IMR-90 (cell line): ENCODE measurements at regions not wholly inside any gene's neighbourhood (a gene's known extent, or its start where the extent isn't known, plus 50 kb on each side); places are given as distances from the start of the nearest gene placed in this dataset.

Source experiments
- ATAC-seq: fragments of 200-7000 bp; cut with Tn5 transposase; 2 replicates; pipeline ENCODE4 v1.9.1; 2020; ENCODE audit warnings: low read depth, mild to moderate bottlenecking, moderate library complexity
- BruUV-seq: library from RNA; stranded (reverse); fragments of 400-500 nt; replicated peaks from 2 replicates; lab custom pipeline; 2021; lab: Mats Ljungman, UMichigan
- CTCF ChIA-PET: fragments of 300-600 bp; formaldehyde crosslinking; extraction: SDS; loops from one replicate; lab custom pipeline; 2021; ENCODE audit warnings: antibody characterized with exemption; lab: Yijun Ruan, JAX
- POLR2A ChIA-PET: fragments of 300-600 bp; sonication (Branson Sonifier 250); formaldehyde crosslinking; loops from one replicate; lab custom pipeline; 2022; ENCODE audit warnings: antibody characterized with exemption; ENCODE audit not compliant: unreplicated experiment; lab: Charles Lee
- DNase-seq: peaks from one replicate; pipeline ENCODE4 v3.0.0; 2013
- H2AFZ ChIP-seq: replicated peaks from 2 replicates; pipeline ENCODE3; 2013; ENCODE audit warnings: low read length, mild to moderate bottlenecking; ENCODE audit not compliant: poor library complexity
- H2AK5ac ChIP-seq: 2 replicates; pipeline ENCODE4 v1.6.1; 2013; ENCODE audit warnings: low read depth, low read length, inconsistent platforms
- H2AK9ac ChIP-seq: replicated peaks from 2 replicates; pipeline ENCODE3; 2013; ENCODE audit warnings: mild to moderate bottlenecking, low read depth, low read length, moderate library complexity; ENCODE audit not compliant: poor library complexity
- H2BK120ac ChIP-seq: 2 replicates; pipeline ENCODE4 v1.6.1; 2013; ENCODE audit warnings: low read depth, low read length, inconsistent platforms
- H2BK15ac ChIP-seq: 3 replicates; pipeline ENCODE4 v1.6.1; 2013; ENCODE audit warnings: low read depth, low read length, inconsistent platforms
- H2BK20ac ChIP-seq: 2 replicates; pipeline ENCODE4 v1.6.1; 2013; ENCODE audit warnings: low read depth, mild to moderate bottlenecking, inconsistent platforms, low read length, moderate library complexity
- H2BK5ac ChIP-seq: 2 replicates; pipeline ENCODE4 v1.6.1; 2013; ENCODE audit warnings: mild to moderate bottlenecking, low read depth, low read length, inconsistent platforms; ENCODE audit not compliant: poor library complexity, severe bottlenecking
- H3K14ac ChIP-seq: replicated peaks from 2 replicates; pipeline ENCODE4 v1.6.1; 2013; ENCODE audit warnings: low read depth, low read length, inconsistent platforms
- H3K18ac ChIP-seq: 2 replicates; pipeline ENCODE4 v1.6.1; 2013; ENCODE audit warnings: low read depth, low read length, control low read depth
- H3K23ac ChIP-seq: 2 replicates; pipeline ENCODE4 v1.6.1; 2013; ENCODE audit warnings: low read depth, low read length, inconsistent platforms
- H3K27ac ChIP-seq: 2 replicates; pipeline ENCODE4 v1.5.1; 2013; ENCODE audit warnings: mild to moderate bottlenecking, control low read depth, low read length; ENCODE audit not compliant: insufficient read depth
- H3K27me3 ChIP-seq: 2 replicates; pipeline ENCODE4 v1.6.1; 2013; ENCODE audit warnings: low read length; ENCODE audit not compliant: control insufficient read depth, insufficient read depth
- H3K36me3 ChIP-seq: 2 replicates; pipeline ENCODE4 v1.6.1; 2013; ENCODE audit warnings: low read length, mixed read lengths; ENCODE audit not compliant: control insufficient read depth, insufficient read depth
- H3K4ac ChIP-seq: 2 replicates; pipeline ENCODE4 v1.6.1; 2013; ENCODE audit warnings: low read depth, low read length, inconsistent platforms
- H3K4me1 ChIP-seq: 2 replicates; pipeline ENCODE4 v1.6.1; 2013; ENCODE audit warnings: low read length, mixed read lengths; ENCODE audit not compliant: control insufficient read depth, insufficient read depth
- H3K4me2 ChIP-seq: 2 replicates; pipeline ENCODE4 v1.6.1; 2013; ENCODE audit warnings: low read depth, mild to moderate bottlenecking, control low read depth, low read length, moderate library complexity
- H3K4me3 ChIP-seq: 2 replicates; pipeline ENCODE4 v1.5.1; 2013; ENCODE audit warnings: low read depth, mild to moderate bottlenecking, control low read depth, low read length, moderate library complexity; ENCODE audit not compliant: insufficient read depth
- H3K56ac ChIP-seq: 2 replicates; pipeline ENCODE4 v1.6.1; 2013; ENCODE audit warnings: low read length, inconsistent platforms; ENCODE audit not compliant: insufficient read depth; ENCODE audit errors: extremely low read depth
- H3K79me1 ChIP-seq, 2 experiments: 2 replicates each; pipeline ENCODE4 v1.6.1; 2013; ENCODE audit warnings: low read length in 2 of 2, inconsistent platforms in 1 of 2, low read depth in 1 of 2
- H3K9ac ChIP-seq: 2 replicates; pipeline ENCODE4 v1.6.1; 2013; ENCODE audit warnings: low read depth, low read length, control low read depth
- H3K9me1 ChIP-seq: 2 replicates; pipeline ENCODE4 v1.6.1; 2013; ENCODE audit warnings: low read length, inconsistent platforms; ENCODE audit not compliant: insufficient read depth
- H3K9me3 ChIP-seq: 2 replicates; pipeline ENCODE4 v1.6.1; 2013; ENCODE audit warnings: low read length; ENCODE audit not compliant: control insufficient read depth, insufficient read depth
- H4K20me1 ChIP-seq: 2 replicates; pipeline ENCODE4 v1.6.1; 2013; ENCODE audit warnings: low read length, inconsistent platforms; ENCODE audit not compliant: insufficient read depth
- H4K5ac ChIP-seq: 2 replicates; pipeline ENCODE4 v1.6.1; 2013; ENCODE audit warnings: mild to moderate bottlenecking, low read depth, low read length, control low read depth
- H4K8ac ChIP-seq, 2 experiments: 2 replicates each; pipeline ENCODE4 v1.6.1; 2013; ENCODE audit warnings: low read depth in 2 of 2, low read length in 2 of 2, control low read depth in 1 of 2, inconsistent platforms in 1 of 2
- H4K91ac ChIP-seq: 2 replicates; pipeline ENCODE4 v1.6.1; 2013; ENCODE audit warnings: low read depth, low read length, inconsistent platforms; ENCODE audit not compliant: insufficient read depth
- BHLHE40 ChIP-seq: fragments of 150-350 bp; IDR thresholded peaks from 2 replicates; pipeline ENCODE4 v1.6.1; 2016; ENCODE audit warnings: mild to moderate bottlenecking, low read depth, low read length
- CEBPB ChIP-seq: IDR thresholded peaks from 2 replicates; pipeline ENCODE4 v1.6.1; 2012; ENCODE audit warnings: low read depth, low read length, improper control_type of control experiment
- CHD1 ChIP-seq: IDR thresholded peaks from 2 replicates; pipeline ENCODE4 v1.6.1; 2012; ENCODE audit warnings: low read depth, low read length, improper control_type of control experiment
- FOS ChIP-seq: fragments of 150-350 bp; IDR thresholded peaks from 2 replicates; pipeline ENCODE4 v1.6.1; 2016; ENCODE audit warnings: low read depth, low read length
- MAFK ChIP-seq: IDR thresholded peaks from 2 replicates; pipeline ENCODE4 v1.6.1; 2012; ENCODE audit warnings: low read depth, low read length, improper control_type of control experiment
- MAZ ChIP-seq: IDR thresholded peaks from 2 replicates; pipeline ENCODE4 v1.6.1; 2012; ENCODE audit warnings: low read depth, mild to moderate bottlenecking, low read length, improper control_type of control experiment, moderate library complexity, borderline replicate concordance
- MXI1 ChIP-seq: IDR thresholded peaks from 2 replicates; pipeline ENCODE4 v1.6.1; 2012; ENCODE audit warnings: low read depth, mild to moderate bottlenecking, low read length, moderate library complexity, borderline replicate concordance
- NFE2L2 ChIP-seq: fragments of 150-350 bp; IDR thresholded peaks from 2 replicates; pipeline ENCODE4 v1.6.1; 2016; ENCODE audit warnings: low read depth, mild to moderate bottlenecking, low read length
- POLR2A ChIP-seq: IDR thresholded peaks from 2 replicates; pipeline ENCODE4 v1.6.1; 2012; ENCODE audit warnings: mild to moderate bottlenecking, low read depth, low read length
- RAD21 ChIP-seq: IDR thresholded peaks from 2 replicates; pipeline ENCODE4 v1.6.1; 2012; ENCODE audit warnings: low read length, improper control_type of control experiment
- RCOR1 ChIP-seq: IDR thresholded peaks from 2 replicates; pipeline ENCODE4 v1.6.1; 2012; ENCODE audit warnings: mild to moderate bottlenecking, low read length, improper control_type of control experiment; ENCODE audit not compliant: insufficient replicate concordance
- RFX5 ChIP-seq: IDR thresholded peaks from 2 replicates; pipeline ENCODE4 v1.8.0; 2012; ENCODE audit warnings: low read depth, mild to moderate bottlenecking, low read length, moderate library complexity
- SMC3 ChIP-seq: fragments of 150-350 bp; IDR thresholded peaks from 2 replicates; pipeline ENCODE4 v1.6.1; 2016; ENCODE audit warnings: low read depth, mild to moderate bottlenecking, antibody characterized with exemption, low read length, moderate library complexity
- WGBS, 2 experiments: methylation state at CpG; one replicate each; pipeline versions ENCODE4 v1.1.5 to v1.1.7; 2013; ENCODE audit warnings: missing lambda C conversion rate in 2 of 2; ENCODE audit not compliant: insufficient read length in 1 of 2; ENCODE audit errors: extremely low coverage in 2 of 2; 5-methylcytosine and 5-hydroxymethylcytosine counted together
- dilution Hi-C: fragments of 300-500 bp; cut with HindIII; formaldehyde crosslinking; loops from one replicate; pipeline ENCODE4 v1.14.3; 2018; ENCODE audit warnings: low sequenced_read_pairs; ENCODE audit not compliant: unreplicated experiment
- in situ Hi-C: fragments of 300-500 bp; cut with MboI; formaldehyde crosslinking; loops from 3 replicates; pipeline ENCODE4 v1.14.3; 2019; ENCODE audit warnings: low sequenced_read_pairs, inconsistent platforms, mixed read lengths
- intact Hi-C: fragments of 100-400 bp; cut with micrococcal nuclease; formaldehyde crosslinking; loops from 2 replicates; pipeline ENCODE4 v1.10.0; 2022
- TF ChIP-seq, protein P1 (sequence below): conservative IDR thresholded peaks from 2 replicates; pipeline ENCODE4 v1.5.1; 2012; ENCODE audit warnings: mild to moderate bottlenecking, low read depth, low read length, improper control_type of control experiment
- TF ChIP-seq, protein P2 (sequence below): fragments of 150-350 bp; IDR thresholded peaks from 2 replicates; pipeline ENCODE4 v1.6.1; 2016; ENCODE audit warnings: low read depth, mild to moderate bottlenecking, low read length, moderate library complexity, borderline replicate concordance
- TF ChIP-seq, protein P3 (sequence below): fragments of 150-350 bp; IDR thresholded peaks from 2 replicates; pipeline ENCODE4 v1.6.1; 2017; ENCODE audit warnings: mild to moderate bottlenecking, antibody characterized with exemption, low read length, low read depth

DNA sequence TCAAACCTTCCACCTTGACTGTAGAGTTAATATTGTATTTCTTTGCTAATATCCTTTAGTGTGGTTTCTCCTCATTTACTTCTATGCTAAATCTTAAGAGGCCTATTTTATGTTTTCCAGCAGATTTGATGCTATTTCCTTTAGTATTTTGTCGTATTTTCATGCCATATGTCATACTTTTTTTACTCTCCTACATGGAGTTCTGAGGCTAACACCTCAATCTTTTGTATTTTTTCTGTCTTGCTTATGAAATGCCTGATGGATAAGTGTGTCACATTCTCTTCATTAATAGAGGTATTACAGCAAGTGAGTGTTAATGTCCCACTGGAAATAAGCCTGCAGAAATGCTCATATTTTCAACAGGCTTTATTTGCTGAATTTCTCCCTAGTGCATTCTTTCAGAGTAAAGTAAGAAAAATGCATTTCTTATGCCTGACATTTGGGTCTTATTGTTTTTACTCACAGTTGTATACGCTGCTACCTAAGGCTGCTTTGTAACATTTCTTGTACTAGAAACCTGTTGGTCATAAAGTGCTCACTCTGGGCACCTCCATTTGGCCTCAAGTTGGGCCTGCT, 63.2 kb downstream of the DIPK2A start:
- Histone ChIP-seq H3K4ac (no peak overlapping the region), H3K27me3 (no peaks in the 10 kb centered on the region), H3K27ac (no peak overlapping the region), H4K91ac (no peak overlapping the region), H2BK20ac (0 out of 2 replicates have a peak overlapping the region, but pooled peaks have one; percentile 20), H3K23ac (no peak overlapping the region), H2AK9ac (no peak overlapping the region), H3K14ac (no peak overlapping the region), H3K56ac (no peak overlapping the region), H4K20me1 (no peaks in the 10 kb centered on the region), H3K9ac (no peak overlapping the region), H4K5ac (no peak overlapping the region), H3K4me3 (no peak overlapping the region), H3K9me1 (no peaks in the 10 kb centered on the region), H4K8ac (no peak overlapping the region; a peak in 1 of 4 replicates), H3K18ac (no peak overlapping the region), H3K9me3 (no peaks in the 10 kb centered on the region), H3K4me2 (no peak overlapping the region), H2BK15ac (no peak overlapping the region), H2AFZ (no peak overlapping the region), H2BK120ac (no peak overlapping the region), H3K36me3 (no peaks in the 10 kb centered on the region), H3K4me1 (peaks cover 4% of the 10 kb centered on the region; the same call in 1 of the 2 replicates), H3K79me1 (no peaks in the 10 kb centered on the region), H2AK5ac (no peak overlapping the region), H2BK5ac (no peak overlapping the region)
- BruUV-seq = no TSS peak
- intact Hi-C loops (no loop called here), dilution Hi-C loops (no loop called here), in situ Hi-C loops (no loop called here)
- TF ChIP-seq POLR2A = no peak
- TF ChIP-seq MXI1 = no peak
- TF ChIP-seq CEBPB = no peak
- TF ChIP-seq RCOR1 = no peak
- no peak for TF ChIP-seq BHLHE40
- TF ChIP-seq, protein P1, sequence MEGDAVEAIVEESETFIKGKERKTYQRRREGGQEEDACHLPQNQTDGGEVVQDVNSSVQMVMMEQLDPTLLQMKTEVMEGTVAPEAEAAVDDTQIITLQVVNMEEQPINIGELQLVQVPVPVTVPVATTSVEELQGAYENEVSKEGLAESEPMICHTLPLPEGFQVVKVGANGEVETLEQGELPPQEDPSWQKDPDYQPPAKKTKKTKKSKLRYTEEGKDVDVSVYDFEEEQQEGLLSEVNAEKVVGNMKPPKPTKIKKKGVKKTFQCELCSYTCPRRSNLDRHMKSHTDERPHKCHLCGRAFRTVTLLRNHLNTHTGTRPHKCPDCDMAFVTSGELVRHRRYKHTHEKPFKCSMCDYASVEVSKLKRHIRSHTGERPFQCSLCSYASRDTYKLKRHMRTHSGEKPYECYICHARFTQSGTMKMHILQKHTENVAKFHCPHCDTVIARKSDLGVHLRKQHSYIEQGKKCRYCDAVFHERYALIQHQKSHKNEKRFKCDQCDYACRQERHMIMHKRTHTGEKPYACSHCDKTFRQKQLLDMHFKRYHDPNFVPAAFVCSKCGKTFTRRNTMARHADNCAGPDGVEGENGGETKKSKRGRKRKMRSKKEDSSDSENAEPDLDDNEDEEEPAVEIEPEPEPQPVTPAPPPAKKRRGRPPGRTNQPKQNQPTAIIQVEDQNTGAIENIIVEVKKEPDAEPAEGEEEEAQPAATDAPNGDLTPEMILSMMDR = no peak
- TF ChIP-seq, protein P2, sequence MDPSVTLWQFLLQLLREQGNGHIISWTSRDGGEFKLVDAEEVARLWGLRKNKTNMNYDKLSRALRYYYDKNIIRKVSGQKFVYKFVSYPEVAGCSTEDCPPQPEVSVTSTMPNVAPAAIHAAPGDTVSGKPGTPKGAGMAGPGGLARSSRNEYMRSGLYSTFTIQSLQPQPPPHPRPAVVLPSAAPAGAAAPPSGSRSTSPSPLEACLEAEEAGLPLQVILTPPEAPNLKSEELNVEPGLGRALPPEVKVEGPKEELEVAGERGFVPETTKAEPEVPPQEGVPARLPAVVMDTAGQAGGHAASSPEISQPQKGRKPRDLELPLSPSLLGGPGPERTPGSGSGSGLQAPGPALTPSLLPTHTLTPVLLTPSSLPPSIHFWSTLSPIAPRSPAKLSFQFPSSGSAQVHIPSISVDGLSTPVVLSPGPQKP = no peak
- TF ChIP-seq SMC3 = no peak
- TF ChIP-seq RFX5 = no peak
- TF ChIP-seq, protein P3, sequence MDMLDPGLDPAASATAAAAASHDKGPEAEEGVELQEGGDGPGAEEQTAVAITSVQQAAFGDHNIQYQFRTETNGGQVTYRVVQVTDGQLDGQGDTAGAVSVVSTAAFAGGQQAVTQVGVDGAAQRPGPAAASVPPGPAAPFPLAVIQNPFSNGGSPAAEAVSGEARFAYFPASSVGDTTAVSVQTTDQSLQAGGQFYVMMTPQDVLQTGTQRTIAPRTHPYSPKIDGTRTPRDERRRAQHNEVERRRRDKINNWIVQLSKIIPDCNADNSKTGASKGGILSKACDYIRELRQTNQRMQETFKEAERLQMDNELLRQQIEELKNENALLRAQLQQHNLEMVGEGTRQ = no peak
- TF ChIP-seq MAZ = no peak
- no peak for TF ChIP-seq RAD21
- no peak for TF ChIP-seq NFE2L2
- TF ChIP-seq FOS = no peak
- no peak for TF ChIP-seq MAFK
- no peak for TF ChIP-seq CHD1
- DNase-seq (no peak), ATAC-seq (peak; percentile 57)
- CTCF ChIA-PET = no interaction called here
- POLR2A ChIA-PET = no interaction called here
- 80% methylated on average over 1 of the region's 2 CpGs; no CpG with 5 or more reads in 1 of the 2 experiments for WGBS, 2 experiments
